ENCODE measurements at regions not wholly inside any gene's neighbourhood (a gene's known extent, or its start where the extent isn't known, plus 50 kb on each side); places are given as distances from the start of the nearest gene placed in this dataset.

- no peaks in the 10 kb centered on the region for H3K9me2 ChIP-seq (ENCODE audit: insufficient read depth)
- no peaks in the 10 kb centered on the region for H3K27me3 ChIP-seq (ENCODE audit: insufficient read depth, low read length)
- H2AFZ ChIP-seq (ENCODE audit: low read depth, low read length, poor library complexity, severe bottlenecking) = no peak overlapping the region
- DNase-seq (ENCODE audit: low read depth, low spot score) (no peak), ATAC-seq (no peak)
- ChIA-PET CTCF (no interaction called here), POLR2A (no interaction called here), RAD21 (ENCODE audit: low non-redundant PET in 1 of 2, low total read pairs in 2 of 2, uncharacterized antibody in 2 of 2, unreplicated experiment in 2 of 2) (no interaction called here)
- no TSS peak for BruUV-seq (replicated peaks)
- no peaks in the 10 kb centered on the region for H3K79me2 ChIP-seq (ENCODE audit: insufficient read depth, low read length)
- H3K4me1 ChIP-seq (ENCODE audit: control insufficient read depth in 1 of 2, insufficient read depth in 2 of 2, low read length in 2 of 2) = no peaks in the 10 kb centered on the region
- H4K20me1 ChIP-seq (ENCODE audit: insufficient read depth) = no peaks in the 10 kb centered on the region
- no peak overlapping the region for H3K9ac ChIP-seq (ENCODE audit: low read length)
- H3K36me3 ChIP-seq (ENCODE audit: control insufficient read depth in 1 of 2, insufficient read depth in 2 of 2, low read length in 2 of 2) = no peaks in the 10 kb centered on the region
- no peak for TF ChIP-seq ZBTB33 (IDR thresholded peaks at IDR 0.05; ENCODE audit: extremely low read depth, insufficient replicate concordance, low read length)
- TF ChIP-seq SRF (IDR thresholded peaks at IDR 0.05; ENCODE audit: low read depth) = no peak
- TF ChIP-seq FOSL1 (IDR thresholded peaks at IDR 0.05; ENCODE audit: low read depth) = no peak
- no peak for TF ChIP-seq ATF3 (IDR thresholded peaks at IDR 0.05)
- TF ChIP-seq SIN3A (IDR thresholded peaks at IDR 0.05; ENCODE audit: low read depth) = no peak
- no peak for TF ChIP-seq POLR2AphosphoS5 (IDR thresholded peaks at IDR 0.05; ENCODE audit: low read depth, low read length)
- no peak for TF ChIP-seq POLR2A (IDR thresholded peaks at IDR 0.05; ENCODE audit: borderline replicate concordance, extremely low read depth, insufficient read depth, insufficient read length)
- TF ChIP-seq CEBPB (IDR thresholded peaks at IDR 0.05; ENCODE audit: low read depth) = no peak
- no peak for TF ChIP-seq TCF7L2 (IDR thresholded peaks at IDR 0.05; ENCODE audit: borderline replicate concordance, extremely low read depth, insufficient read depth, insufficient read length)
- TF ChIP-seq MAX (IDR thresholded peaks at IDR 0.05) = no peak
- no peak for TF ChIP-seq CTCF (IDR thresholded peaks at IDR 0.05 in 2 of 3, conservative IDR thresholded peaks at IDR 0.05 in 1 of 3; ENCODE audit: borderline replicate concordance in 1 of 3, insufficient read depth in 1 of 3, low read depth in 2 of 3, low read length in 2 of 3)
- no peak for TF ChIP-seq EZH2 (IDR thresholded peaks at IDR 0.05)
- no peak for TF ChIP-seq SP1 (IDR thresholded peaks at IDR 0.05; ENCODE audit: low read depth)
- TF ChIP-seq YY1 (IDR thresholded peaks at IDR 0.05; ENCODE audit: extremely low read depth, insufficient replicate concordance, low read depth, low read length) = no peak
- TF ChIP-seq CBX3 (IDR thresholded peaks at IDR 0.05; ENCODE audit: low read depth) = no peak
- TF ChIP-seq ZNF274 (IDR thresholded peaks at IDR 0.05; ENCODE audit: low read depth, low read length) = no peak
- TF ChIP-seq ZFX (IDR thresholded peaks at IDR 0.05) = no peak
- no peak for TF ChIP-seq RAD21 (IDR thresholded peaks at IDR 0.05; ENCODE audit: low read depth)
- H3K9me3 ChIP-seq (ENCODE audit: control insufficient read depth in 1 of 2, insufficient read depth in 1 of 2, low read depth in 1 of 2, low read length in 2 of 2) = no peaks in the 10 kb centered on the region
- intact Hi-C loops (cut with micrococcal nuclease) = no loop called here
- no peak overlapping the region for H3K27ac ChIP-seq (ENCODE audit: low read depth, low read length)
- H3K4me2 ChIP-seq (ENCODE audit: low read length) = no peak overlapping the region
- no peak overlapping the region for H3K4me3 ChIP-seq (replicated peaks in 1 of 2; ENCODE audit: low read depth in 1 of 2, low read length in 2 of 2)
These were observed 57.1 kb upstream of the TEX13D start for GRCh38 chrX:124275182-124275894.
